HG03378 (cell line): ENCODE measurements at regions not wholly inside any gene's neighbourhood (a gene's known extent, or its start where the extent isn't known, plus 50 kb on each side); places are given as distances from the start of the nearest gene placed in this dataset.

Experiments
- ATAC-seq: cut with Tn5 transposase; IDR thresholded peaks from one replicate; pipeline ENCODE4 v1.9.1; 2021; ENCODE audit warnings: mild to moderate bottlenecking, moderate library complexity; ENCODE audit not compliant: unreplicated experiment

DNA sequence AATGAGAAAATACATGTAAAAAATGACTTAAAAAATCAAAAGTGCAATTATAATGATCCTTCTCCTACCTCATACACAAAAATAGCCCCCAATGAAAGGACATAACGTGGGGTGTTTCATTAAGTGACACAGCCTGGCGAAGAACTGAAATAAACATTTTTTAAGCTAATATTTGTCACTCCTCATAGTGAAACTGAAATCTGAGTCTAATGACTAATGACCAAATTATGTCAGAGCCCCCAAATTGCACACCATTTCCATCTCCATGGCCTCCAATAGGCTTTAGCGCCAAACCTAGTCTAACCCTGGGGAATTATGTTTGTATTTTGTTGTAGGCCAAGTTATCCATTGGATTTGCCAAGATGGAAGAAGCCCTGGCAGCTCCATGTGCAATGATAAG lies 119.1 kb downstream of the WT1 start:
- peak; percentile 40 for ATAC-seq

DNA sequence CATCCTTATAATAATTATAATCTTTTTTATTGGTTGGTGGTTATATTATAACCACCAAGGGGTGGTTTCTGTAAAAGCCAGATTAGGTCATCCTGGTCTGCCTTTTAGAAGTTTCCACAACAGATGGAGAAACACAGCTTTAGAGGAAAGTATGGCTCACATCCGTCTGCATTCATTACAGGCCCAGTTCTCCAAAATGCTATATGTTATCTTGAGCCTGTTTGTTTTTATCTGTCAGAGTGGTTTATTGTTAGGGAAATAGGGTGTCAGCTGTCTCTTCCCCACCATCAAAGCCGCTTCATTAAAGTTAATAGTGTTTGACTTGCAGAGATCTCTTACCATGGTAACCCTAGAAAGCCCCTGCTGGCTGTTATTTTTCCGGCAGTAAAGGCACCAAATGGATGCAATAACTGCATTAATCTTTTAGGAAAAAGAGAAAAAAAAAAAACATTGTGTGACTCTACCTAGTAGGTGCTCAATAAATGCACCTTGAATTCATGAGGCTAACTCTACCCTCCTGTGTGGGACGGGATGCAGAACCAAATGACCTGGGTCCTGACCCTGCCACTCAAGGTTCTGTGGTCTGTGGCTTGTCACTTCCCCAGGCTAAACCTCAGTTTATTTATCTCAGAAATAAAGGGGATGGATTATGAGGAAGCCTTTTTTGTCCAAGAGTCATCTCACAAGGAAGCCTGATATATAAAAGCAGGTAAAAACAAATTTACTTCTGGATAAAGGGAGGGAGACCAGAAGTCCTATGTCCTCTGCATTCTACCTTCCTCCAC lies 118.3 kb downstream of the WT1 start:
- ATAC-seq = no peak

- ATAC-seq = no peak
These were observed 117.7 kb downstream of the WT1 start for GRCh38 chr11:32317643-32318042.

- no peak for ATAC-seq
These were observed 117.0 kb downstream of the WT1 start for GRCh38 chr11:32318071-32319055.

DNA sequence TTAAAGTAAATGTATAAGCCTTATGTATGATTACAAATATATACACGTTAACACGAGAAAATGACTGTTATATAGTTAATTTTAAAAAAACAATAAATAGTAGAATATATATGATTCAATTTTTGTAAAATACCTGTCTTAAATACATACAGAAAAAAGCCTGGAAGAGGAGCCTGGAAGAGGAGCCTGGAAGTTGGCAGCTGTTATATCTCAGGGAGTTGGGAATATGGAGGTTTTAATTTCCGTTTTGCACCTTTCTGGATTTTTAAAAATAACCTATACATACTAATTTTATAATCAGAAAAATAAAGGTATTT lies 111.6 kb downstream of the WT1 start:
- ATAC-seq = no peak

- ATAC-seq = no peak
These were observed 110.2 kb downstream of the WT1 start for GRCh38 chr11:32325187-32325586.

DNA sequence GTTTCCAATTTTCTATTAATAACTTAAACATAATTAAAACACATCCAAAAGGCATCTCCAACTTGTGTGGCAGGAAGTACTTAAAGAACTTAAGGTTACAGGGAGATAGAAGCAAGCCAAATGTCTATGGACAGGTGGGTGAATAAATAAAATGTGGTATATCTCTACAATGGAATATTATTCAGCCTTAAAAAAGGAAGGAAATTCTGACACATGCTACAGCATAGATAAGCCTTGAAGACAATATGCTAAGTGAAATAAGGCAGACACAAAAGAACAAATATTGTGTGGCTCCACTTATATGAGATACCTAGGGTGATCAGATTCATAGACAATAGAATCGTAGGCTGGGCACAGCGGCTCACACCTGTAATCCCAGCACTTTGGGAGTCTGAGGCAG lies 109.6 kb downstream of the WT1 start:
- no peak for ATAC-seq

- no peak for ATAC-seq
These were observed 108.8 kb downstream of the WT1 start for GRCh38 chr11:32326522-32326921.

GRCh38 chr11:32328392-32328791 lies 106.9 kb downstream of the WT1 start:
- ATAC-seq = no peak

DNA sequence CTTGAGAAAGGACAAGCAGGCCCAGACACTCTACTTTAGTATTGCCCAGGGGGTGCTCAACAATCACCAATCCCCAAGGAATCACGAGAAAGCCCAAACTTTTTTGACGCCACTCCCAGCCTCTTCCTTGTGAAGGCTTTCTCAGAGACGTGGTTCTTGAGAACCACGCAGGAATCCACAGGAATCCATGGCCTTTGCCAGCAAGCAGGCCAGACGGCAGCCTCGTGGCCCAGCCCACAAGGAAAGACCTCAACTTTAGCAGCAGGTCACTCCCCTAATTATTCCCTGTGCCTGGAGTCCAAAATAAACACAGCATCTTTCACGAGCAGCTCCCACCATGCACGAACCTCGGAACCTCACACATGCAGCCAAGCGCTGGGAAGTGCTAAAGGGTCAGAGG lies 104.2 kb downstream of the WT1 start:
- no peak for ATAC-seq

- no peak for ATAC-seq
These were observed 103.5 kb downstream of the WT1 start for GRCh38 chr11:32331792-32332191.

DNA sequence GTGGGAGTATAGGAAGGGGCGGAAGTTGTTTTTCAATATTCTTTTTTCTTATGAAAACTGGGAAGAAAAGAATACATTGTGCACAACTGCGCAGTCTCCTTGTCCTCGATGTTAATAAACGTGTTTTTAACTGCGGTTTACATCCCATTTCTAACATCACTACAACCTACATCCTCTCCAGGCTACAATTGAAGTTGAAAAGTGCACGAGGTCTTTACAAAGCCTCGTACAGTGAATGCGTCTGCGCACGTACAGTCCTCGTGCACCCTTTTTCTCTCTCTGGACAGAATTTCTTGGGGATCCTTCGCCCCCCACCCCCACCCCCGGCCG lies 102.4 kb downstream of the WT1 start:
- ATAC-seq = no peak

- ATAC-seq = no peak
These were observed 101.9 kb downstream of the WT1 start for GRCh38 chr11:32333320-32333991.

DNA sequence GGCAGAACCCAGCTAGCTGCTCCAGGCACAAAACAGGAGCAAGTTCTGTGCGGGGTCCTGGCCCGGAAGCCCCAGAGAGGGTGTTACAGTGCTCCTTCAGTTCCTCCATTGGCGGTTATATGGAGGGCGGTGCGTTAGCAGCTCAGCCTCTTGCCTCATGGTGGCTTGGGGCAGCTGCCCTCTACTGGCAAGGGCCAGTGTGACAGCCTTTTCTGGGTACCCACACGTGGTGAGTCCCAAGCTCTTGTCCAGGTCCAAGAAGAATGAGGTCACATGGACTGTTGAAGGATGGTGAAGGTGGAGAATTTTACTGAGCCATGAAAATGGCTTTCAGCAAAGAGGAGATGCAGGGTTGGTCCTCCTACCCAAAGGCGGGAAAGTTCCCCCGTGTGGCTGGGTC lies 100.5 kb downstream of the WT1 start:
- ATAC-seq = no peak
